ENCODE measurements at regions not wholly inside any gene's neighbourhood (a gene's known extent, or its start where the extent isn't known, plus 50 kb on each side); places are given as distances from the start of the nearest gene placed in this dataset.

DNA sequence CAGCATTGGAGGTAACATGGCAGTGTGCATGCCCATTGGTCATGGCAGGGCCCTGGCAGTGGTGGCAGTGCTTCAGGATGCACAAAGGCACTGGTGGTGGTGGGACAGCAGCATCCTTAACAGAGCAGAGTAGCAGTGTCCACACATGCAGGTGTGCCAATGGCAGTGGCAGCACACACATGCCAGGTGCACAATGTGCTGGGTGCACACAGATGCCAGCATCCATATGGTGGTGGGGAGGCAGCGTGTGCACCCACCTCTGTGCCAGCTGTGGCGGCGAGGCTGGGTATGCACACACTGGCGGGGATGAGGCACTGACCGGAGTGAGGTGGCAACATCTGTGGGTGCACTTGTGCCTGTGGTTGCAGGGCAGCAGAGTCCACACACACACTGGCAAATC lies 150.6 kb downstream of the SI start:
- Histone ChIP-seq H3K4me3 (ENCODE audit: low read depth, low read length) (no peak overlapping the region), H3K4me1 (no peaks in the 10 kb centered on the region), H3K36me3 (no peaks in the 10 kb centered on the region), H3K9me3 (no peaks in the 10 kb centered on the region; the same call in 1 of the 2 replicates), H3K27me3 (no peaks in the 10 kb centered on the region)
- no peak for DNase-seq
- TF ChIP-seq, protein P1, sequence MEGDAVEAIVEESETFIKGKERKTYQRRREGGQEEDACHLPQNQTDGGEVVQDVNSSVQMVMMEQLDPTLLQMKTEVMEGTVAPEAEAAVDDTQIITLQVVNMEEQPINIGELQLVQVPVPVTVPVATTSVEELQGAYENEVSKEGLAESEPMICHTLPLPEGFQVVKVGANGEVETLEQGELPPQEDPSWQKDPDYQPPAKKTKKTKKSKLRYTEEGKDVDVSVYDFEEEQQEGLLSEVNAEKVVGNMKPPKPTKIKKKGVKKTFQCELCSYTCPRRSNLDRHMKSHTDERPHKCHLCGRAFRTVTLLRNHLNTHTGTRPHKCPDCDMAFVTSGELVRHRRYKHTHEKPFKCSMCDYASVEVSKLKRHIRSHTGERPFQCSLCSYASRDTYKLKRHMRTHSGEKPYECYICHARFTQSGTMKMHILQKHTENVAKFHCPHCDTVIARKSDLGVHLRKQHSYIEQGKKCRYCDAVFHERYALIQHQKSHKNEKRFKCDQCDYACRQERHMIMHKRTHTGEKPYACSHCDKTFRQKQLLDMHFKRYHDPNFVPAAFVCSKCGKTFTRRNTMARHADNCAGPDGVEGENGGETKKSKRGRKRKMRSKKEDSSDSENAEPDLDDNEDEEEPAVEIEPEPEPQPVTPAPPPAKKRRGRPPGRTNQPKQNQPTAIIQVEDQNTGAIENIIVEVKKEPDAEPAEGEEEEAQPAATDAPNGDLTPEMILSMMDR (IDR thresholded peaks at IDR 0.05; ENCODE audit: low read depth, low read length), result no peak

DNA sequence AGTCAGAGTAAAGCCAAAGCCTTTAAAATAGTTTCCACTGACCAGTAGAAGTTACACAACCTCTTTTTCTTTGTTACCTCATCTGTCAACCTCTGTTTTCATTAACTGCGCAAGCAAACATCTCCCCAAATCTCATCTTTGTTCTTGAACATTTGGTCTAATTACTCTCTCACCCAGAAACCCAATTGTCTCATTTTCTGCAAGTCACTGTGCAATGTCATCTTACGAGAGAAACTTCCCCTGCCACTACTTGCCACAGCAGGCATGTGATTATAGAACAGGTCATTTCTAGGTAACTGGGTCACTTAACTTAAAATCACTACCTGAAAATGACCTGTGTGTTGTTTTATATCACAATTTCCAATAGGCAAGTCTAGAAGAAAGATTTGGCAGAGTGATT lies 159.4 kb downstream of the SI start:
- H3K36me3 ChIP-seq, result no peaks in the 10 kb centered on the region
- TF ChIP-seq, protein P1 (IDR thresholded peaks at IDR 0.05; ENCODE audit: low read depth, low read length), result no peak
- no peaks in the 10 kb centered on the region for H3K9me3 ChIP-seq
- H3K4me3 ChIP-seq (ENCODE audit: low read depth, low read length), result no peak overlapping the region
- no peaks in the 10 kb centered on the region for H3K27me3 ChIP-seq
- DNase-seq, result no peak
- H3K4me1 ChIP-seq, result no peaks in the 10 kb centered on the region

DNA sequence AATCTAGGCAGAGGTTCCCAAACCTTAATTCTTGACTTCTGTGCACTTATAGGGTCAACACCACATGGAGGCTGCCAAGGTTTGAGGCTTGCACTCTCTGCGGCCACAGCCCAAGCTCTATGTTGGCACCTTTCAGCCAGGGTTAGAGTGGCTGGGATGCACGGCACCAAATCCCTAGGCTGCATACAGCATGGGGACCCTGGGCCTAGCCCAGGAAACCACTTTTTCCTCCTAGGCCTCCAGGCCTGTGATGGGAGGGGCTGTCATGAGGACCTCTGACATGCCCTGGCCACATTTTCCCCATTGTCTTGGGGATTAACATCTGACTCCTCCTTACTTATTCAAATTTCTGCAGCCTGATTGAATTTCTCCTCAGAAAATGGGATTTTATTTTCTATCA lies 165.4 kb downstream of the SI start:
- no peak for DNase-seq
- no peaks in the 10 kb centered on the region; the same call in 1 of the 2 replicates for H3K9me3 ChIP-seq
- H3K36me3 ChIP-seq, result no peaks in the 10 kb centered on the region
- no peak overlapping the region for H3K4me3 ChIP-seq (ENCODE audit: low read depth, low read length)
- H3K4me1 ChIP-seq, result no peaks in the 10 kb centered on the region
- no peaks in the 10 kb centered on the region for H3K27me3 ChIP-seq
- TF ChIP-seq, protein P1 (IDR thresholded peaks at IDR 0.05; ENCODE audit: low read depth, low read length), result no peak

DNA sequence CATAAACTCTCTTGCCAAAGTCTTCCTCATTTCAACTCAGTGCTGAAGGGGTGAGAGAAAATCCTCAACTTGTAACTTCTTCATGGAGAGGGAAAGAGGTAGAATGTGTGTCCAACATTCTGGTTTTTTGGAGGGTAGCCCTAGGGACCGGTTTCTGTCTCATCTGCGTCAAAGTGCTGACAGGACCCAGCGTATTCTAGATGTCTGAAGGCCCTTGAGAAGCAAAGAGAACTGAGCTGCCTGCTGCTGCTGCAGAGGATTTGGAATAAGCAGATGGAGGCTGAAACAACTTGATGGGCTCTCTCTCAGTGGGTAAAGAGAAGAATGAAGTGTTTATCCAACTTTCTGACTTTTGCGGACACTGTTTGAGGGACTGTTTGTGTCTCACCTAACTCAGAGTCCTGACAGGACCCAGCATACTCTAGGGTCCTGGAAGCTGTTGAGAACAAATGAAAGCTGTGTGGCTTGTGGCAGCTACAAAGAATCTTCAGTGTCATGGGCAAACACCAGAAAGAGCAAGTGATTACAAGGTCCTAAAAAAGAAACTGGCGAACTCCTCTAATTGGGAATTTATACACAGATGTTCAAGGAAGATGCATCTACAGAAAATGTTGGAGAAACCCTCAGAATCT lies 174.4 kb downstream of the SI start:
- H3K4me1 ChIP-seq, result no peaks in the 10 kb centered on the region
- TF ChIP-seq, protein P1 (IDR thresholded peaks at IDR 0.05; ENCODE audit: low read depth, low read length), result no peak
- no peak for DNase-seq
- H3K4me3 ChIP-seq (ENCODE audit: low read depth, low read length), result no peak overlapping the region
- H3K36me3 ChIP-seq, result no peaks in the 10 kb centered on the region
- H3K9me3 ChIP-seq, result no peaks in the 10 kb centered on the region; the same call in 1 of the 2 replicates
- H3K27me3 ChIP-seq, result no peaks in the 10 kb centered on the region

DNA sequence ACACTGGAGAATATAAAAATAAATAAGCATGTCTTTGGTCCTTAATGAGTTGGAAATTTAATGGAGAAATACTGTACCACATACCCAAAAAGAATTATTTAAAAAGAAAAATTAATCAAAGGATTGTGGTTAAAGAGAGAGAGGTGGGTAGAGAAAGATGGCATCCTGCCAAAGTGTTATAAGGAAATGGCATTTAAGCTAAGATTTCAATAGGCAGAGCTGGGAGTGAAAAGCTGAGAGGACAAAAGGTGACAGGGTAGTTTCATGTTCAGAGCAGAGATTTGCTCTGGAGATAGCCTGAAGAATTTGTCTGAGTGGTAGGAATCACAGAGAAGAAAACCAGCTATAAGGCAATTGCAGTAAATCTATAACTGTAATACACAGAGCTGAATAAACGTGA lies 181.0 kb downstream of the SI start:
- no peak for DNase-seq
- H3K4me3 ChIP-seq (ENCODE audit: low read depth, low read length), result no peak overlapping the region
- no peaks in the 10 kb centered on the region for H3K4me1 ChIP-seq
- H3K36me3 ChIP-seq, result no peaks in the 10 kb centered on the region
- H3K9me3 ChIP-seq, result no peaks in the 10 kb centered on the region
- TF ChIP-seq, protein P1 (IDR thresholded peaks at IDR 0.05; ENCODE audit: low read depth, low read length), result no peak
- no peaks in the 10 kb centered on the region for H3K27me3 ChIP-seq

DNA sequence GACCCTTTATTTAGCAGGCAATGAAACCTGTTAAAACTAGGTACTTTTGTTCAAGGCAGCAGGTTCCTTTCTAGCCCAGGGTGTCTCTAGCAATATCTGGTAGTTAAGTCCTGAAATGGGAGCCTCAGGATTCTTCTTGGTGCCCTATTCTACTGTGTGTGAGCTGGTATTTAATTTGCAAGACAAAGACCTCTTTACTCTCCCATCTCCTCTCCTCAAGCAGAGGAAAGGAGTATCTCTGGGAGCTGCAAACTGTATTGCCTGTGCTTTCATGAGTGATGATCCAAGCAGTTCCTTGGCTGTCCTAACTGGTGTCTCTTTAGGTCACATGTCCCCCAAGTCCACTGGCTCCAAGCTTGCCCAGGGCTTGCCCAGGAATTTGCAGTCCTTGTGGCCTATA lies 188.2 kb downstream of the SI start:
- no peak for DNase-seq
- no peak overlapping the region for H3K4me3 ChIP-seq (ENCODE audit: low read depth, low read length)
- H3K9me3 ChIP-seq, result no peaks in the 10 kb centered on the region; the same call in 1 of the 2 replicates
- H3K4me1 ChIP-seq, result no peaks in the 10 kb centered on the region
- no peaks in the 10 kb centered on the region for H3K36me3 ChIP-seq
- no peaks in the 10 kb centered on the region for H3K27me3 ChIP-seq
- TF ChIP-seq, protein P1 (IDR thresholded peaks at IDR 0.05; ENCODE audit: low read depth, low read length), result no peak

Measured in BE2C (cell line).